Tibial artery (tissue), 4 donors: ENCODE measurements at regions not wholly inside any gene's neighbourhood (a gene's known extent, or its start where the extent isn't known, plus 50 kb on each side); places are given as distances from the start of the nearest gene placed in this dataset.

Experiments used
- DNase-seq, 2 donors: peaks; one replicate each; pipeline ENCODE4 v3.0.0-alpha.2; 2019
- H3K27ac ChIP-seq, 2 donors: fragments of 200-600 bp; sonication (generic) in 1 of 2; 1 replicate in 1 of 2; 2 replicates in 1 of 2; pipeline ENCODE4 v1.5.1; 2018 to 2019; ENCODE audit warnings: mild to moderate bottlenecking in 1 of 2
- H3K27me3 ChIP-seq, 2 donors: fragments of 200-600 bp; sonication (generic) in 1 of 2; one replicate each; pipeline versions ENCODE4 v1.5.1 to v1.6.0; 2016 to 2019
- H3K36me3 ChIP-seq, 3 donors: fragments of 200-600 bp; sonication (generic) in 2 of 3; one replicate each; pipeline ENCODE4 v1.5.1; 2016 to 2019; ENCODE audit warnings: mild to moderate bottlenecking in 2 of 3
- H3K4me1 ChIP-seq, 4 donors: fragments of 200-600 bp; sonication (generic) in 2 of 4; 1 replicate in 3 of 4; 2 replicates in 1 of 4; pipeline ENCODE4 v1.5.1; 2016 to 2019
- H3K4me3 ChIP-seq, 2 donors: fragments of 200-600 bp; sonication (generic) in 1 of 2; 1 replicate in 1 of 2; 2 replicates in 1 of 2; pipeline ENCODE4 v1.5.1; 2018 to 2019; ENCODE audit warnings: mild to moderate bottlenecking in 2 of 2
- H3K9me3 ChIP-seq, 3 donors: fragments of 200-600 bp; sonication (generic) in 1 of 3; one replicate each; pipeline ENCODE4 v1.5.1; 2016 to 2019
- CTCF ChIP-seq, 2 experiments: fragments of 200-600 bp in 1 of 2; fragments of 450-650 bp in 1 of 2; IDR thresholded peaks; one replicate each; pipeline ENCODE4 v1.5.1; 2017 to 2019; ENCODE audit warnings: antibody characterized with exemption in 2 of 2, mild to moderate bottlenecking in 1 of 2, moderate library complexity in 1 of 2
- intact Hi-C: fragments of 100-400 bp; cut with DNase I; formaldehyde crosslinking; loops from one replicate; pipeline ENCODE4 v1.15.0; 2023; ENCODE audit warnings: low total_unique reads

- Histone ChIP-seq H3K27me3 (no peaks in the 10 kb centered on the region), H3K27ac (no peak overlapping the region), H3K4me3 (no peak overlapping the region), H3K4me1 (no peaks in the 10 kb centered on the region), H3K36me3 (no peaks in the 10 kb centered on the region), H3K9me3 (no peaks in the 10 kb centered on the region)
- no peak for DNase-seq
- peak in 1 of 2 experiments; percentile 16 for TF ChIP-seq CTCF (IDR thresholded peaks at IDR 0.05)
- intact Hi-C loops, result no loop called here
Observed at GRCh38 chr3:148631124-148631903, 66.4 kb upstream of the AGTR1 start.

- no peaks in the 10 kb centered on the region for H3K36me3 ChIP-seq
- intact Hi-C loops, result no loop called here
- peaks cover 0 to 32% (median 15%) of the 10 kb centered on the region in 4 donors for H3K4me1 ChIP-seq
Observed at GRCh38 chr3:148641722-148642121, 56.0 kb upstream of the AGTR1 start.

GRCh38 chr3:148642214-148642613 is 55.5 kb upstream of the AGTR1 start:
- no peak overlapping the region for H3K4me3 ChIP-seq
- no peaks in the 10 kb centered on the region for H3K27me3 ChIP-seq
- no peak for DNase-seq
- intact Hi-C loops, result no loop called here
- no peaks in the 10 kb centered on the region for H3K9me3 ChIP-seq
- H3K36me3 ChIP-seq, result no peaks in the 10 kb centered on the region
- peaks cover 0 to 32% (median 15%) of the 10 kb centered on the region in 4 donors for H3K4me1 ChIP-seq
- no peak for TF ChIP-seq CTCF (IDR thresholded peaks at IDR 0.05)
- peak overlapping the region in 1 of 2 donors; percentile 74 for H3K27ac ChIP-seq

More at GRCh38 chr3:148641722-148642121, 56.0 kb upstream of the AGTR1 start:
- H3K27ac ChIP-seq, result no peak overlapping the region
- TF ChIP-seq CTCF (IDR thresholded peaks at IDR 0.05), result no peak
- no peak for DNase-seq
- H3K4me3 ChIP-seq, result no peak overlapping the region
- no peaks in the 10 kb centered on the region for H3K9me3 ChIP-seq
- H3K27me3 ChIP-seq, result no peaks in the 10 kb centered on the region

- no peak overlapping the region for H3K4me3 ChIP-seq
- intact Hi-C loops, result no loop called here
- no peak for DNase-seq
- peaks cover 0 to 32% (median 15%) of the 10 kb centered on the region in 4 donors for H3K4me1 ChIP-seq
- TF ChIP-seq CTCF (IDR thresholded peaks at IDR 0.05), result no peak
- no peaks in the 10 kb centered on the region for H3K27me3 ChIP-seq
- no peaks in the 10 kb centered on the region for H3K9me3 ChIP-seq
- no peaks in the 10 kb centered on the region for H3K36me3 ChIP-seq
- peak overlapping the region; percentile 47 to 74 for H3K27ac ChIP-seq
Observed at GRCh38 chr3:148642616-148643015, 55.1 kb upstream of the AGTR1 start.

- Histone ChIP-seq H3K4me1 (peaks cover 0 to 40% (median 17%) of the 10 kb centered on the region in 4 donors), H3K27me3 (no peaks in the 10 kb centered on the region), H3K4me3 (no peak overlapping the region), H3K36me3 (no peaks in the 10 kb centered on the region), H3K9me3 (no peaks in the 10 kb centered on the region), H3K27ac (peak overlapping the region; percentile 47 to 74)
- TF ChIP-seq CTCF (IDR thresholded peaks at IDR 0.05), result no peak
- intact Hi-C loops, result no loop called here
- peak in 1 of 2 donors; percentile 63 for DNase-seq
Observed at GRCh38 chr3:148643389-148643840, 54.3 kb upstream of the AGTR1 start.
